Left lung (tissue), 4 donors: ENCODE measurements at regions not wholly inside any gene's neighbourhood (a gene's known extent, or its start where the extent isn't known, plus 50 kb on each side); places are given as distances from the start of the nearest gene placed in this dataset.
A peak's percentile ranks its signal among the peaks of the same experiment; 100 is the strongest.

Source experiments
- ATAC-seq: fragments of 200-7000 bp; cut with Tn5 transposase; one replicate; pipeline ENCODE4 v1.9.1; 2020; ENCODE audit warnings: moderate library complexity
- DNase-seq, 4 donors: peaks; one replicate each; pipeline ENCODE4 v3.0.0-alpha.2; 2013 to 2020
- H3K27ac ChIP-seq, 2 donors: fragments of 200-600 bp; sonication (generic) in 1 of 2; one replicate each; pipeline versions ENCODE4 v1.5.0 to v1.8.0; 2020 to 2021
- H3K27me3 ChIP-seq, 2 donors: fragments of 200-600 bp; sonication (generic) in 1 of 2; one replicate each; pipeline versions ENCODE4 v1.5.0 to v1.8.0; 2020 to 2021
- H3K36me3 ChIP-seq, 2 donors: fragments of 200-600 bp; sonication (generic) in 1 of 2; one replicate each; pipeline versions ENCODE4 v1.5.0 to v1.8.0; 2020 to 2021
- H3K4me1 ChIP-seq, 2 donors: fragments of 200-600 bp; one replicate each; pipeline ENCODE4 v1.8.0; 2021
- H3K4me3 ChIP-seq, 2 donors: fragments of 200-600 bp; sonication (generic) in 1 of 2; one replicate each; pipeline versions ENCODE4 v1.5.0 to v1.8.0; 2020 to 2021; ENCODE audit warnings: mild to moderate bottlenecking in 1 of 2
- H3K9me3 ChIP-seq, 2 donors: fragments of 200-600 bp; sonication (generic) in 1 of 2; one replicate each; pipeline versions ENCODE4 v1.5.0 to v1.8.0; 2020 to 2021
- intact Hi-C, 2 donors: fragments of 100-400 bp; cut with DNase I; formaldehyde crosslinking; loops; one replicate each; pipeline versions ENCODE4 v1.11.2 to v1.14.2; 2022
- TF ChIP-seq, protein P1 (sequence below), 2 donors: fragments of 200-600 bp; sonication (generic) in 1 of 2; IDR thresholded peaks; one replicate each; pipeline versions ENCODE4 v1.5.0 to v1.8.0; 2021; ENCODE audit warnings: antibody characterized with exemption in 2 of 2
- donor health status: DM: no; HTN: yes; CAD: no.
- donor health status: DM: no; HTN: no; CAD: no.

DNA sequence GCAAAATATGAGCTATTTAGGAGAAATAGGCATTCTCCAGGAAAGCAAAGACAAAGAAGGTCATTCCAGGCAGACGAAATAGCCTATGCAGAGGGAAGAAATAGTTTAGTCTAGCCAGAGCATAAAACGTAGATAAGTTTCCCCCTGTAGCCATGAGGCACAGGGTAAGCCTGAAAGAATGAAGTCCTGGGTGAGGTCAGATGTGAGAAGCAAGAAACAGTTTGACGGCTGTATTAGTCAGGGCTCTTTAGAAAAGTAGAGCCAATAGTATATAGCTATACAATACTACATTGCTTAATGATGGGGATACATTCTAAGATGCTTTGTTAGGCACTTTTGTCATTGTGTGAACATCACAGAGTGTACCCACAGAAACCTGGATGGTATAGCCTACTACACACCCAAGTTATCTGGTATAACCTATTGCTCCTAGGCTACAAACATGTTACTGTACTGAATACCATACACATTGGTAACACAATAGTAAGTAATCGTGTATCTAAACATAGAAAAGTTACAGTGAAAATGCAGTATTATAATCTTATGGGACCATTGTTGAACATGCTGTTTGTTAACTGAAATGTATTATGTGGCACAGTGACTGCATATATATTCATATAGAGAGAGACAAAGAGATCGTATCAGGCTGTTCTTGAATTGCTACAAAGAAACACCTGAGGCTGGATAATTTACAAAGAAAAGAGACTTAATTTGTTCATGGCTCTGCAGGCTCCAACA, 59.3 kb upstream of the WDFY2 start:
- DNase-seq (no peak), ATAC-seq (no peak)
- Histone ChIP-seq H3K4me3 (no peak overlapping the region), H3K4me1 (peaks cover 0 to 9% of the 10 kb centered on the region in 2 donors), H3K27ac (no peak overlapping the region), H3K9me3 (no peaks in the 10 kb centered on the region), H3K27me3 (no peaks in the 10 kb centered on the region), H3K36me3 (no peaks in the 10 kb centered on the region)
- intact Hi-C loops = no loop called here
- TF ChIP-seq, protein P1, sequence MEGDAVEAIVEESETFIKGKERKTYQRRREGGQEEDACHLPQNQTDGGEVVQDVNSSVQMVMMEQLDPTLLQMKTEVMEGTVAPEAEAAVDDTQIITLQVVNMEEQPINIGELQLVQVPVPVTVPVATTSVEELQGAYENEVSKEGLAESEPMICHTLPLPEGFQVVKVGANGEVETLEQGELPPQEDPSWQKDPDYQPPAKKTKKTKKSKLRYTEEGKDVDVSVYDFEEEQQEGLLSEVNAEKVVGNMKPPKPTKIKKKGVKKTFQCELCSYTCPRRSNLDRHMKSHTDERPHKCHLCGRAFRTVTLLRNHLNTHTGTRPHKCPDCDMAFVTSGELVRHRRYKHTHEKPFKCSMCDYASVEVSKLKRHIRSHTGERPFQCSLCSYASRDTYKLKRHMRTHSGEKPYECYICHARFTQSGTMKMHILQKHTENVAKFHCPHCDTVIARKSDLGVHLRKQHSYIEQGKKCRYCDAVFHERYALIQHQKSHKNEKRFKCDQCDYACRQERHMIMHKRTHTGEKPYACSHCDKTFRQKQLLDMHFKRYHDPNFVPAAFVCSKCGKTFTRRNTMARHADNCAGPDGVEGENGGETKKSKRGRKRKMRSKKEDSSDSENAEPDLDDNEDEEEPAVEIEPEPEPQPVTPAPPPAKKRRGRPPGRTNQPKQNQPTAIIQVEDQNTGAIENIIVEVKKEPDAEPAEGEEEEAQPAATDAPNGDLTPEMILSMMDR (IDR thresholded peaks at IDR 0.05) = no peak

DNA sequence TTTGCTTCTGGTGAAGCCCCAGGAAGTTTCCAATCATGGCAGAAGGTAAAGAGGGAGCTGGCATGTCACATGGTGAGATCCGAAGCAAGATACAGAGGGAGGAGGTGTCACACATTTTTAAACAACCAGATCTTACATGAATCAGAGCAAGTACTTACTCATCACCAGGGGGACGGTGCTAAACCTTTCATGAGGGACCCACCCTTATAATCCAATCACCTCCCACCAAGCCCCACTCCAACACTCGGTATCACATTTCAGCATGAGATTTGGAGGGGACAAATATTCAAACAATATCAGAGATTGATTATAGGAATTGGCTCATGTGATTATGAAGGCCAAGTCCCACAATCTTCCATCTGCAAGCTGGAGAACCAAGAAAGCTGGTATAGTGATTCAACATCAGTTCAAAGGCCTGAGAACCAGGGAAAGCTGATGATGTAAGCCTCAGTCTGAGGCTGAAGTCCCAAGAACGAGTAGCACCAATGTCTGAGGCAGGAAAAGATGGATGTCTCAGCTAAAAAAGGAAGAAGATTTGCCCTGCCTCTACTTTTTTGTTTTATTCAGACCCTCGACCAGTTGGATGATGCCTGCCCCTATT, 58.6 kb upstream of the WDFY2 start:
- Histone ChIP-seq H3K4me1 (peaks cover 0 to 9% of the 10 kb centered on the region in 2 donors), H3K4me3 (no peak overlapping the region), H3K9me3 (no peaks in the 10 kb centered on the region), H3K36me3 (no peaks in the 10 kb centered on the region), H3K27me3 (no peaks in the 10 kb centered on the region), H3K27ac (no peak overlapping the region)
- TF ChIP-seq, protein P1 (IDR thresholded peaks at IDR 0.05) = no peak
- intact Hi-C loops = no loop called here
- no peak for ATAC-seq
- no peak for DNase-seq

GRCh38 chr13:51526202-51526601, 58.1 kb upstream of the WDFY2 start:
- H3K9me3 ChIP-seq = no peaks in the 10 kb centered on the region
- DNase-seq = no peak
- no peak for ATAC-seq
- H3K27ac ChIP-seq = no peak overlapping the region
- no peak overlapping the region for H3K4me3 ChIP-seq
- H3K36me3 ChIP-seq = no peaks in the 10 kb centered on the region
- intact Hi-C loops = no loop called here
- peaks cover 0 to 9% of the 10 kb centered on the region in 2 donors for H3K4me1 ChIP-seq
- TF ChIP-seq, protein P1 (IDR thresholded peaks at IDR 0.05) = no peak
- H3K27me3 ChIP-seq = no peaks in the 10 kb centered on the region

GRCh38 chr13:51532736-51533197, 51.5 kb upstream of the WDFY2 start:
- Histone ChIP-seq H3K27ac (no peak overlapping the region), H3K27me3 (no peaks in the 10 kb centered on the region), H3K36me3 (no peaks in the 10 kb centered on the region), H3K4me1 (peaks cover 0 to 26% of the 10 kb centered on the region in 2 donors), H3K9me3 (no peaks in the 10 kb centered on the region), H3K4me3 (no peak overlapping the region)
- ATAC-seq = no peak
- intact Hi-C loops = no loop called here
- TF ChIP-seq, protein P1 (IDR thresholded peaks at IDR 0.05) = no peak
- DNase-seq = no peak

GRCh38 chr13:51534041-51534817, 50.0 kb upstream of the WDFY2 start:
- intact Hi-C loops = no loop called here
- peak; percentile 71 for ATAC-seq
- H3K9me3 ChIP-seq = no peaks in the 10 kb centered on the region
- H3K4me3 ChIP-seq = no peak overlapping the region
- peak in 2 of 4 donors; percentile 68 to 78 for DNase-seq
- H3K27me3 ChIP-seq = no peaks in the 10 kb centered on the region
- peaks cover 0 to 26% of the 10 kb centered on the region in 2 donors for H3K4me1 ChIP-seq
- H3K36me3 ChIP-seq = no peaks in the 10 kb centered on the region
- H3K27ac ChIP-seq = peak overlapping the region in 1 of 2 donors; percentile 74
- TF ChIP-seq, protein P1 (IDR thresholded peaks at IDR 0.05) = no peak
